Right hindlimb (tissue), 1 donor: ENCODE measurements at regions not wholly inside any gene's neighbourhood (a gene's known extent, or its start where the extent isn't known, plus 50 kb on each side); places are given as distances from the start of the nearest gene placed in this dataset.
A peak's percentile ranks its signal among the peaks of the same experiment; 100 is the strongest.

Source experiments
- DNase-seq: peaks from one replicate; pipeline ENCODE4 v3.0.0-alpha.2; 2018

GRCh38 chr2:152861349-152861942, 143.0 kb downstream of the ARL6IP6 start:
- no peak for DNase-seq

- DNase-seq, result no peak
These were observed 140.3 kb downstream of the ARL6IP6 start for GRCh38 chr2:152858594-152859265.

- no peak for DNase-seq
These were observed 128.5 kb downstream of the ARL6IP6 start for GRCh38 chr2:152846697-152847470.

GRCh38 chr2:152835674-152836073, 117.3 kb downstream of the ARL6IP6 start:
- no peak for DNase-seq

- no peak for DNase-seq
These were observed 109.5 kb downstream of the ARL6IP6 start for GRCh38 chr2:152827944-152828343.

- DNase-seq, result no peak
These were observed 108.3 kb downstream of the ARL6IP6 start for GRCh38 chr2:152826581-152827279.

- no peak for DNase-seq
These were observed 107.4 kb downstream of the ARL6IP6 start for GRCh38 chr2:152825834-152826233.

GRCh38 chr2:152823905-152824304, 105.5 kb downstream of the ARL6IP6 start:
- no peak for DNase-seq

- DNase-seq, result no peak
These were observed 104.3 kb downstream of the ARL6IP6 start for GRCh38 chr2:152822676-152823075.

- no peak for DNase-seq
These were observed 101.6 kb downstream of the ARL6IP6 start for GRCh38 chr2:152820048-152820447.

GRCh38 chr2:152815634-152816257, 97.3 kb downstream of the ARL6IP6 start:
- no peak for DNase-seq

- no peak for DNase-seq
These were observed 96.1 kb downstream of the ARL6IP6 start for GRCh38 chr2:152814475-152815030.

GRCh38 chr2:152813351-152813750, 94.9 kb downstream of the ARL6IP6 start:
- DNase-seq, result peak; percentile 41
